Peyer's patch (tissue), 4 donors: ENCODE measurements at regions not wholly inside any gene's neighbourhood (a gene's known extent, or its start where the extent isn't known, plus 50 kb on each side); places are given as distances from the start of the nearest gene placed in this dataset.

ENCODE experiments used
- POLR2A ChIP-seq, 2 donors: fragments of 450-650 bp; IDR thresholded peaks; one replicate each; pipeline ENCODE4 v1.5.1; 2017; ENCODE audit warnings: antibody characterized with exemption in 2 of 2, mild to moderate bottlenecking in 2 of 2, moderate library complexity in 2 of 2
- TF ChIP-seq, protein P1 (sequence below), 6 experiments: fragments of 450-650 bp in 4 of 6; fragments of 200-600 bp in 2 of 6; sonication (generic) in 1 of 6; IDR thresholded peaks; one replicate each; pipeline ENCODE4 v1.5.1; 2017 to 2019; ENCODE audit warnings: antibody characterized with exemption in 6 of 6, mild to moderate bottlenecking in 3 of 6, moderate library complexity in 1 of 6

DNA sequence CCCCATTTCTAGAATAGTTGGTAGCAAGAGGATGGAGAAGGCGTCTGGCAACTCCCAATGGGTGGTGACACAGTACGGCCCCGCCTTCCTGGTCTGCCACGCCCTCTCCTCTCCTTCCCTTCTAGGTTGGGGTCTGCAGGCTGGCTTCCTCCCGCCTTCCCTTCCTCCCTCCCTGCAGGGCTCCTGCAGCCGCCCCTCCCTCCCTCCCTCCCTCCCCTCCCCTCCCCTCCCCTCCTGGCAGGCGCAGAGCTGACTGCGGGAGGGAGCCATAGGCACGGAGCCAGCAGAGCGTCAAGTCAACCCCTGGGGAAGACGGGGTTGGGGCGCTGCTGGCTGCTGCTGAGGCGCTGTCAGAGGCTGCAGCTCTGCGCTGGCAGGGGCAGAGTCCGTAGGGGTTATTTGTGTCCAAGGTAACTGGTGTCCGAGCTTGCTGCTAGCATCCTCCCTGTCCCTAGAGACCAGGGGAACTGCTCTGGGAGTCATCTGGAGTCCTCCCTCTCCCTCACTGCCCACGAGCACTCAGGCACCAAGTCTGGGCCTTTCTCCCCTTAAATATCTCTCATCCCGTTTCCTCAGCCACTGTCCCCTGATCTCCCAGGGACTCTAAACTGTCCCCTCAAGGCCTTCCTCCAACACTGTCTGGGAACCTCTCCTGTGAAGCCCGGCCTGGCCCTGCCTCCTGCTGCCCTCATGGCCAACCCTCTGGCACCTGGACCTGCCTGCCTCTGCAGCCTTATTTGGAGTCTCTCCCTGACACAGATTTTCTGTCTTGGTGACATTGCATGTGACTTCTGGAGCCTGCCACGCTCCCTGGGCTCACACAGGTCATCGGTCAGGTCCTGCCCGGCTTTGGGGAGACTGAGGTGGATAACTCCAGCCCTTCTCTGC lies 57.4 kb upstream of the ACOT11 start:
- TF ChIP-seq, protein P1, sequence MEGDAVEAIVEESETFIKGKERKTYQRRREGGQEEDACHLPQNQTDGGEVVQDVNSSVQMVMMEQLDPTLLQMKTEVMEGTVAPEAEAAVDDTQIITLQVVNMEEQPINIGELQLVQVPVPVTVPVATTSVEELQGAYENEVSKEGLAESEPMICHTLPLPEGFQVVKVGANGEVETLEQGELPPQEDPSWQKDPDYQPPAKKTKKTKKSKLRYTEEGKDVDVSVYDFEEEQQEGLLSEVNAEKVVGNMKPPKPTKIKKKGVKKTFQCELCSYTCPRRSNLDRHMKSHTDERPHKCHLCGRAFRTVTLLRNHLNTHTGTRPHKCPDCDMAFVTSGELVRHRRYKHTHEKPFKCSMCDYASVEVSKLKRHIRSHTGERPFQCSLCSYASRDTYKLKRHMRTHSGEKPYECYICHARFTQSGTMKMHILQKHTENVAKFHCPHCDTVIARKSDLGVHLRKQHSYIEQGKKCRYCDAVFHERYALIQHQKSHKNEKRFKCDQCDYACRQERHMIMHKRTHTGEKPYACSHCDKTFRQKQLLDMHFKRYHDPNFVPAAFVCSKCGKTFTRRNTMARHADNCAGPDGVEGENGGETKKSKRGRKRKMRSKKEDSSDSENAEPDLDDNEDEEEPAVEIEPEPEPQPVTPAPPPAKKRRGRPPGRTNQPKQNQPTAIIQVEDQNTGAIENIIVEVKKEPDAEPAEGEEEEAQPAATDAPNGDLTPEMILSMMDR (IDR thresholded peaks at IDR 0.05): no peak
- TF ChIP-seq POLR2A (IDR thresholded peaks at IDR 0.05): no peak
